WTC11 (cell line): ENCODE measurements at regions not wholly inside any gene's neighbourhood (a gene's known extent, or its start where the extent isn't known, plus 50 kb on each side); places are given as distances from the start of the nearest gene placed in this dataset.

Experiments used
- ATF6 ChIP-seq: sonication (generic); formaldehyde crosslinking; IDR thresholded peaks from 2 replicates; pipeline ENCODE4 v1.8.1; 2023; ENCODE audit warnings: mild to moderate bottlenecking, missing genetic modification reagents
- HMGXB4 ChIP-seq: sonication (generic); formaldehyde crosslinking; IDR thresholded peaks from 2 replicates; pipeline ENCODE4 v1.8.1; 2023; ENCODE audit warnings: mild to moderate bottlenecking, moderate library complexity, missing genetic modification reagents
- NFYB ChIP-seq: sonication (generic); formaldehyde crosslinking; conservative IDR thresholded peaks from 2 replicates; pipeline ENCODE4 v1.8.0; 2022; ENCODE audit warnings: low read depth, missing genetic modification reagents
- TF ChIP-seq, protein P1 (sequence below): fragments of 200-600 bp; IDR thresholded peaks from 2 replicates; pipeline ENCODE4 v1.8.0; 2022; ENCODE audit warnings: antibody characterized with exemption

GRCh38 chrX:110414273-110414672, 55.6 kb downstream of the RTL9 start:
- TF ChIP-seq, protein P1, sequence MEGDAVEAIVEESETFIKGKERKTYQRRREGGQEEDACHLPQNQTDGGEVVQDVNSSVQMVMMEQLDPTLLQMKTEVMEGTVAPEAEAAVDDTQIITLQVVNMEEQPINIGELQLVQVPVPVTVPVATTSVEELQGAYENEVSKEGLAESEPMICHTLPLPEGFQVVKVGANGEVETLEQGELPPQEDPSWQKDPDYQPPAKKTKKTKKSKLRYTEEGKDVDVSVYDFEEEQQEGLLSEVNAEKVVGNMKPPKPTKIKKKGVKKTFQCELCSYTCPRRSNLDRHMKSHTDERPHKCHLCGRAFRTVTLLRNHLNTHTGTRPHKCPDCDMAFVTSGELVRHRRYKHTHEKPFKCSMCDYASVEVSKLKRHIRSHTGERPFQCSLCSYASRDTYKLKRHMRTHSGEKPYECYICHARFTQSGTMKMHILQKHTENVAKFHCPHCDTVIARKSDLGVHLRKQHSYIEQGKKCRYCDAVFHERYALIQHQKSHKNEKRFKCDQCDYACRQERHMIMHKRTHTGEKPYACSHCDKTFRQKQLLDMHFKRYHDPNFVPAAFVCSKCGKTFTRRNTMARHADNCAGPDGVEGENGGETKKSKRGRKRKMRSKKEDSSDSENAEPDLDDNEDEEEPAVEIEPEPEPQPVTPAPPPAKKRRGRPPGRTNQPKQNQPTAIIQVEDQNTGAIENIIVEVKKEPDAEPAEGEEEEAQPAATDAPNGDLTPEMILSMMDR = no peak
- no peak for TF ChIP-seq NFYB (CRISPR knock-in tag)
- no peak for TF ChIP-seq HMGXB4
- TF ChIP-seq ATF6 = no peak
